Keratinocyte (primary cell): ENCODE measurements at regions not wholly inside any gene's neighbourhood (a gene's known extent, or its start where the extent isn't known, plus 50 kb on each side); places are given as distances from the start of the nearest gene placed in this dataset.

ENCODE experiments used
- EZH2 ChIP-seq: IDR thresholded peaks from one replicate; pipeline ENCODE4 v1.6.1; 2012; ENCODE audit warnings: inconsistent platforms, mild to moderate bottlenecking, low read length, moderate library complexity
- TF ChIP-seq, protein P1 (sequence below), 3 experiments: IDR thresholded peaks in 1 of 3; conservative IDR thresholded peaks in 1 of 3; optimal IDR thresholded peaks in 1 of 3; 2 replicates in 2 of 3; 3 replicates in 1 of 3; pipeline versions ENCODE3 to v1.5.1; 2011; ENCODE audit warnings: low read length in 3 of 3, mild to moderate bottlenecking in 3 of 3, moderate library complexity in 2 of 3, control low read depth in 1 of 3, inconsistent platforms in 1 of 3; ENCODE audit not compliant: insufficient read depth in 2 of 3; ENCODE audit errors: extremely low read depth in 1 of 3

DNA sequence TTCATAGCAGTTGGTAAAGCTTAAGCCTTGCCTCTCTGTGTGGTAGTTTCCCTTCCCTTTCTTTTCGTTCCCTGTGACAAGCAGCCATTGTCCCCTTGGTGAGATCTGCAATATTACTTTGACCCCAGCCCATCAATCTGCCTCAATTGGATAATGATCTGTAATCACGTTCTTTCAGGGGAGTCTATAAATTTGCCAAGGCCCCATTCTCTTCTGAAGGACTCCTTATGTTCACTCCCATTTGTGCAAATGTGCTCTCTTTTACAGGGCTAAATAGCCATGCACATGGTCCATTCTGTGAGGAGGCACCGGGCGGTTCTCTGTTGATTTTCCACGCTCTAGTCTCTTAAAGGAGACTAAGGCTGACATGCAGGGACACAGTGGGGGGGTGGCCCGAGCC is 660.4 kb upstream of the SLC35B3 start:
- TF ChIP-seq, protein P1, sequence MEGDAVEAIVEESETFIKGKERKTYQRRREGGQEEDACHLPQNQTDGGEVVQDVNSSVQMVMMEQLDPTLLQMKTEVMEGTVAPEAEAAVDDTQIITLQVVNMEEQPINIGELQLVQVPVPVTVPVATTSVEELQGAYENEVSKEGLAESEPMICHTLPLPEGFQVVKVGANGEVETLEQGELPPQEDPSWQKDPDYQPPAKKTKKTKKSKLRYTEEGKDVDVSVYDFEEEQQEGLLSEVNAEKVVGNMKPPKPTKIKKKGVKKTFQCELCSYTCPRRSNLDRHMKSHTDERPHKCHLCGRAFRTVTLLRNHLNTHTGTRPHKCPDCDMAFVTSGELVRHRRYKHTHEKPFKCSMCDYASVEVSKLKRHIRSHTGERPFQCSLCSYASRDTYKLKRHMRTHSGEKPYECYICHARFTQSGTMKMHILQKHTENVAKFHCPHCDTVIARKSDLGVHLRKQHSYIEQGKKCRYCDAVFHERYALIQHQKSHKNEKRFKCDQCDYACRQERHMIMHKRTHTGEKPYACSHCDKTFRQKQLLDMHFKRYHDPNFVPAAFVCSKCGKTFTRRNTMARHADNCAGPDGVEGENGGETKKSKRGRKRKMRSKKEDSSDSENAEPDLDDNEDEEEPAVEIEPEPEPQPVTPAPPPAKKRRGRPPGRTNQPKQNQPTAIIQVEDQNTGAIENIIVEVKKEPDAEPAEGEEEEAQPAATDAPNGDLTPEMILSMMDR (optimal IDR thresholded peaks at IDR 0.05 in 1 of 3, IDR thresholded peaks at IDR 0.05 in 1 of 3, conservative IDR thresholded peaks at IDR 0.05 in 1 of 3; ENCODE audit: extremely low read depth in 1 of 3, insufficient read depth in 2 of 3, low read length in 3 of 3), result no peak
- no peak for TF ChIP-seq EZH2
